Lung (tissue), 11 donors: ENCODE measurements at regions not wholly inside any gene's neighbourhood (a gene's known extent, or its start where the extent isn't known, plus 50 kb on each side); places are given as distances from the start of the nearest gene placed in this dataset.
"Not testable (repeated sequence)": the region's sequence is repeated elsewhere in the genome, so short reads cannot be mapped to it uniquely, and the experiment has no call there.

Source experiments
- ATAC-seq: fragments of 200-7000 bp; cut with Tn5 transposase; one replicate; pipeline ENCODE4 v1.9.1; 2020; ENCODE audit warnings: moderate number of reproducible peaks; ENCODE audit not compliant: insufficient read depth, low FRiP score
- DNase-seq, 3 donors: peaks; one replicate each; pipeline ENCODE4 v3.0.0-alpha.2; 2013 to 2017
- H3K27ac ChIP-seq, 2 donors: one replicate each; pipeline ENCODE4 v1.5.1; 2013; ENCODE audit warnings: mild to moderate bottlenecking in 2 of 2, moderate library complexity in 2 of 2, control low read depth in 1 of 2, inconsistent platforms in 1 of 2, low read depth in 1 of 2, low read length in 1 of 2
- H3K27me3 ChIP-seq, 3 donors: one replicate each; pipeline ENCODE4 v1.5.1; 2013; ENCODE audit warnings: low read length in 2 of 3; ENCODE audit not compliant: control insufficient read depth in 3 of 3, insufficient read depth in 3 of 3
- H3K36me3 ChIP-seq, 4 donors: one replicate each; pipeline ENCODE4 v1.5.1; 2013; ENCODE audit warnings: low read length in 4 of 4, mild to moderate bottlenecking in 1 of 4, moderate library complexity in 1 of 4; ENCODE audit not compliant: control insufficient read depth in 4 of 4, insufficient read depth in 4 of 4
- H3K4me1 ChIP-seq, 5 donors: one replicate each; pipeline ENCODE4 v1.5.1; 2013; ENCODE audit warnings: low read length in 5 of 5, mild to moderate bottlenecking in 2 of 5, moderate library complexity in 1 of 5; ENCODE audit not compliant: control insufficient read depth in 5 of 5, insufficient read depth in 5 of 5
- H3K4me3 ChIP-seq: one replicate; pipeline ENCODE4 v1.5.1; 2013; ENCODE audit warnings: mild to moderate bottlenecking, control low read depth, moderate library complexity
- H3K9ac ChIP-seq, 2 donors: one replicate each; pipeline ENCODE4 v1.5.1; 2013; ENCODE audit warnings: low read length in 2 of 2, control low read depth in 1 of 2; ENCODE audit not compliant: insufficient read depth in 1 of 2
- H3K9me3 ChIP-seq, 4 donors: one replicate each; pipeline ENCODE4 v1.5.1; 2013; ENCODE audit warnings: low read length in 3 of 4, mild to moderate bottlenecking in 1 of 4, moderate library complexity in 1 of 4; ENCODE audit not compliant: control insufficient read depth in 4 of 4, insufficient read depth in 3 of 4
- CTCF ChIP-seq: IDR thresholded peaks from 2 replicates; pipeline ENCODE4 v1.5.1; 2012; ENCODE audit warnings: mild to moderate bottlenecking; ENCODE audit errors: control extremely low read depth, extremely low read depth
- WGBS, 2 donors: extraction: QIAGEN DNeasy Blood & Tissue Kit; methylation state at CpG; one replicate each; pipeline ENCODE4 v1.1.7; 2013; 5-methylcytosine and 5-hydroxymethylcytosine counted together
- donor health status: control.
- donor health status: control.
- donor health status: Bipolar disorder and iron deficiency.
- donor health status: healthy.
- donor health status: DM: yes; HTN: yes; CAD: no.

- no peak for TF ChIP-seq CTCF
- no peak overlapping the region for H3K4me3 ChIP-seq
- no peaks in the 10 kb centered on the region for H3K9me3 ChIP-seq
- ATAC-seq (no peak), DNase-seq (no peak)
- H3K9ac ChIP-seq, result no peak overlapping the region
- no peak overlapping the region for H3K27ac ChIP-seq
- H3K27me3 ChIP-seq, result no peaks in the 10 kb centered on the region
- no peaks in the 10 kb centered on the region for H3K36me3 ChIP-seq
- H3K4me1 ChIP-seq, result peaks cover 0 to 2% (median 0%) of the 10 kb centered on the region in 5 donors
- whole genome bisulfite sequencing, 2 donors, result 95 to 96% methylated on average over 5 of the region's 5 CpGs
Observed at GRCh38 chr7:138317044-138317596, 142.9 kb upstream of the TRIM24 start.

GRCh38 chr7:138324941-138325340, 135.1 kb upstream of the TRIM24 start:
- Histone ChIP-seq H3K4me1 (peaks cover 0 to 3% (median 0%) of the 10 kb centered on the region in 5 donors), H3K36me3 (no peaks in the 10 kb centered on the region), H3K27ac (no peak overlapping the region), H3K9me3 (peaks cover 0 to 5% (median 0%) of the 10 kb centered on the region in 4 donors), H3K9ac (no peak overlapping the region), H3K4me3 (no peak overlapping the region), H3K27me3 (no peaks in the 10 kb centered on the region)
- TF ChIP-seq CTCF, result no peak
- ATAC-seq (no peak), DNase-seq (no peak)
- WGBS, 2 donors, result 81 to 94% methylated on average over 6 of the region's 6 CpGs

- peaks cover 0 to 6% (median 0%) of the 10 kb centered on the region in 4 donors for H3K9me3 ChIP-seq
- H3K36me3 ChIP-seq, result no peaks in the 10 kb centered on the region
- no peak overlapping the region for H3K27ac ChIP-seq
- 56 to 88% methylated on average over 4 of the region's 4 CpGs for WGBS, 2 donors
- H3K4me1 ChIP-seq, result peaks cover 0 to 3% (median 0%) of the 10 kb centered on the region in 5 donors
- DNase-seq (peak in 1 of 3 donors; percentile 25), ATAC-seq (no peak)
- no peak overlapping the region for H3K4me3 ChIP-seq
- no peak overlapping the region for H3K9ac ChIP-seq
- TF ChIP-seq CTCF, result no peak
- H3K27me3 ChIP-seq, result no peaks in the 10 kb centered on the region
Observed at GRCh38 chr7:138325434-138325833, 134.6 kb upstream of the TRIM24 start.

- DNase-seq (no peak), ATAC-seq (no peak)
- H3K36me3 ChIP-seq, result no peaks in the 10 kb centered on the region
- no peak overlapping the region for H3K9ac ChIP-seq
- WGBS, 2 donors, result 82 to 94% methylated on average over 2 of the region's 2 CpGs
- no peaks in the 10 kb centered on the region for H3K27me3 ChIP-seq
- H3K27ac ChIP-seq, result no peak overlapping the region
- TF ChIP-seq CTCF, result no peak
- H3K9me3 ChIP-seq, result peaks cover 0 to 17% (median 1%) of the 10 kb centered on the region in 4 donors
- peaks cover 0 to 3% (median 0%) of the 10 kb centered on the region in 5 donors for H3K4me1 ChIP-seq
- no peak overlapping the region for H3K4me3 ChIP-seq
Observed at GRCh38 chr7:138328215-138328614, 131.8 kb upstream of the TRIM24 start.

GRCh38 chr7:138332850-138333249, 127.2 kb upstream of the TRIM24 start:
- not testable (repeated sequence) for H3K36me3 ChIP-seq, H3K4me3 ChIP-seq, H3K27me3 ChIP-seq, H3K9ac ChIP-seq, ATAC-seq, H3K4me1 ChIP-seq, DNase-seq, H3K27ac ChIP-seq
- peaks cover 0 to 17% (median 4%) of the 10 kb centered on the region in 4 donors for H3K9me3 ChIP-seq
- 91 to 94% methylated on average over 5 of the region's 5 CpGs for WGBS, 2 donors
